CD4-positive, alpha-beta memory T cell (primary cell): ENCODE measurements at regions not wholly inside any gene's neighbourhood (a gene's known extent, or its start where the extent isn't known, plus 50 kb on each side); places are given as distances from the start of the nearest gene placed in this dataset.
"Not testable (repeated sequence)": the region's sequence is repeated elsewhere in the genome, so short reads cannot be mapped to it uniquely, and the experiment has no call there.

ENCODE experiments used
- CTCF ChIA-PET: fragments of 350-600 bp; sonication (Branson Sonifier 250); formaldehyde crosslinking; loops from one replicate; lab custom pipeline; 2021; ENCODE audit warnings: inconsistent platforms; ENCODE audit not compliant: partially characterized antibody; lab: Charles Lee
- POLR2A ChIA-PET: fragments of 350-600 bp; sonication (Branson Sonifier 250); formaldehyde crosslinking; loops from one replicate; lab custom pipeline; 2021; ENCODE audit not compliant: partially characterized antibody; lab: Charles Lee
- DNase-seq, 5 donors: peaks; one replicate each; pipeline versions ENCODE4 v3.0.0 to v3.0.0-alpha.2; 2020 to 2022; ENCODE audit warnings: mixed read lengths in 1 of 5
- H3K27ac ChIP-seq: one replicate; pipeline ENCODE4 v1.7.0; 2013; ENCODE audit warnings: low read depth, low read length
- H3K27me3 ChIP-seq: 2 replicates; pipeline ENCODE4 v1.7.0; 2013; ENCODE audit warnings: mild to moderate bottlenecking, low read length, moderate library complexity; ENCODE audit not compliant: insufficient read depth
- H3K36me3 ChIP-seq: 2 replicates; pipeline ENCODE4 v1.7.0; 2013; ENCODE audit warnings: mild to moderate bottlenecking, low read length, moderate library complexity; ENCODE audit not compliant: insufficient read depth
- H3K4me1 ChIP-seq: 2 replicates; pipeline ENCODE4 v1.7.0; 2013; ENCODE audit warnings: mild to moderate bottlenecking, low read length, moderate library complexity; ENCODE audit not compliant: insufficient read depth
- H3K4me3 ChIP-seq, 2 donors: one replicate each; pipeline ENCODE4 v1.7.0; 2013; ENCODE audit warnings: low read length in 2 of 2, mild to moderate bottlenecking in 1 of 2
- H3K9me3 ChIP-seq, 2 donors: one replicate each; pipeline ENCODE4 v1.7.0; 2013; ENCODE audit warnings: low read length in 2 of 2, control low read depth in 1 of 2; ENCODE audit not compliant: control insufficient read depth in 1 of 2
- H3K27ac Mint-ChIP-seq, 7 donors: one replicate each; pipeline ENCODE4 v1.8.0; 2020 to 2021; ENCODE audit warnings: mixed read lengths in 7 of 7, mild to moderate bottlenecking in 6 of 7, inconsistent platforms in 3 of 7, moderate library complexity in 3 of 7
- H3K27me3 Mint-ChIP-seq, 2 donors: one replicate each; pipeline ENCODE4 v1.8.0; 2020 to 2021; ENCODE audit warnings: mixed read lengths in 2 of 2
- H3K36me3 Mint-ChIP-seq, 2 donors: one replicate each; pipeline ENCODE4 v1.8.0; 2020 to 2021; ENCODE audit warnings: mixed read lengths in 2 of 2, inconsistent platforms in 1 of 2, mild to moderate bottlenecking in 1 of 2
- H3K4me1 Mint-ChIP-seq, 4 donors: one replicate each; pipeline ENCODE4 v1.8.0; 2020 to 2021; ENCODE audit warnings: mixed read lengths in 4 of 4, mild to moderate bottlenecking in 1 of 4
- H3K4me3 Mint-ChIP-seq, 8 donors: one replicate each; pipeline ENCODE4 v1.8.0; 2020 to 2021; ENCODE audit warnings: mixed read lengths in 8 of 8, mild to moderate bottlenecking in 7 of 8, moderate library complexity in 6 of 8, inconsistent platforms in 3 of 8
- H3K9me3 Mint-ChIP-seq, 8 donors: one replicate each; pipeline ENCODE4 v1.8.0; 2020 to 2021; ENCODE audit warnings: mixed read lengths in 8 of 8, mild to moderate bottlenecking in 5 of 8, inconsistent platforms in 3 of 8, moderate library complexity in 1 of 8
- intact Hi-C: fragments of 100-400 bp; cut with micrococcal nuclease; formaldehyde crosslinking; loops from one replicate; pipeline ENCODE4 v1.15.1; 2023

- Mint-ChIP-seq H3K36me3 (no peaks in the 10 kb centered on the region), H3K27ac (no peak overlapping the region), H3K9me3 (peaks cover 5 to 20% (median 8%) of the 10 kb centered on the region in 8 donors), H3K4me1 (no peaks in the 10 kb centered on the region), H3K27me3 (no peaks in the 10 kb centered on the region), H3K4me3 (no peak overlapping the region)
- Histone ChIP-seq H3K27me3 (no peaks in the 10 kb centered on the region), H3K27ac (no peak overlapping the region), H3K9me3 (no peaks in the 10 kb centered on the region), H3K36me3 (no peaks in the 10 kb centered on the region), H3K4me3 (no peak overlapping the region), H3K4me1 (no peaks in the 10 kb centered on the region)
- intact Hi-C loops, result no loop called here
- no peak for DNase-seq
- ChIA-PET CTCF (no interaction called here), POLR2A (no interaction called here)
Measured at GRCh38 chr14:83909507-83909906, 1620.4 kb upstream of the FLRT2 start.

GRCh38 chr14:83912032-83912642, 1617.8 kb upstream of the FLRT2 start:
- no peak overlapping the region for H3K27ac Mint-ChIP-seq
- H3K9me3 Mint-ChIP-seq, result peaks cover 5 to 24% (median 12%) of the 10 kb centered on the region in 8 donors
- H3K4me1 Mint-ChIP-seq, result no peaks in the 10 kb centered on the region
- no peaks in the 10 kb centered on the region for H3K4me1 ChIP-seq
- no peaks in the 10 kb centered on the region for H3K27me3 Mint-ChIP-seq
- no peak overlapping the region for H3K4me3 Mint-ChIP-seq
- H3K36me3 Mint-ChIP-seq, result no peaks in the 10 kb centered on the region
- intact Hi-C loops, result no loop called here
- POLR2A ChIA-PET, result no interaction called here
- no peak overlapping the region for H3K4me3 ChIP-seq
- no peaks in the 10 kb centered on the region for H3K9me3 ChIP-seq
- CTCF ChIA-PET, result no interaction called here
- H3K27me3 ChIP-seq, result no peaks in the 10 kb centered on the region
- DNase-seq, result no peak
- no peak overlapping the region for H3K27ac ChIP-seq
- no peaks in the 10 kb centered on the region for H3K36me3 ChIP-seq

DNA sequence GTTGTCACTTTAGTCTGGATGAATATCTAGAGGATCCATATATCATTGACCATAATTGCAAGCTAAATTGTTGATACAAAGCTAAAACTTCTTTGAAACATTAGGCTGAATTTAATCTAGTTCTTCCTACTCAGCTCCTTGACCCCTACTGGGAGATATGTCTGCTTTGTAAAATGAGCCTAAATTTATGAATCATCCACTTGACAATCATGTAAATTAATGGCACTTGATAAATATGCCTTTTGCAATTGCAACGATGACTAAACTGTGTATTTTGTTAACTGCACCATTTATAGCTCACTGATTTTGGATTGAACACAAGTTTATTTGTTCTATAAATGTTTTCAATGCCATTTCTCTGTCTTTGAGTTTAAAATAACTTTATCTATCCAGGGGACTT, 1616.5 kb upstream of the FLRT2 start:
- Mint-ChIP-seq H3K36me3 (no peaks in the 10 kb centered on the region), H3K27ac (no peak overlapping the region)

GRCh38 chr14:83918546-83918945, 1611.4 kb upstream of the FLRT2 start:
- Histone ChIP-seq H3K27me3 (no peaks in the 10 kb centered on the region), H3K4me3 (no peak overlapping the region), H3K27ac (no peak overlapping the region), H3K9me3 (no peaks in the 10 kb centered on the region), H3K4me1 (no peaks in the 10 kb centered on the region), H3K36me3 (no peaks in the 10 kb centered on the region)
- no peak for DNase-seq
- Mint-ChIP-seq H3K36me3 (no peaks in the 10 kb centered on the region), H3K27me3 (no peaks in the 10 kb centered on the region), H3K4me3 (no peak overlapping the region), H3K4me1 (no peaks in the 10 kb centered on the region), H3K27ac (no peak overlapping the region), H3K9me3 (peaks cover 1 to 19% (median 9%) of the 10 kb centered on the region in 8 donors)
- ChIA-PET CTCF (no interaction called here), POLR2A (no interaction called here)
- intact Hi-C loops, result no loop called here

More for the DNA sequence above, 1616.5 kb upstream of the FLRT2 start:
- CTCF ChIA-PET, result no interaction called here
- no peaks in the 10 kb centered on the region for H3K4me1 ChIP-seq
- DNase-seq, result no peak
- H3K9me3 Mint-ChIP-seq, result peaks cover 5 to 24% (median 10%) of the 10 kb centered on the region in 8 donors
- H3K4me3 ChIP-seq, result no peak overlapping the region
- no peak overlapping the region for H3K4me3 Mint-ChIP-seq
- H3K27me3 Mint-ChIP-seq, result no peaks in the 10 kb centered on the region
- H3K36me3 ChIP-seq, result no peaks in the 10 kb centered on the region
- H3K9me3 ChIP-seq, result no peaks in the 10 kb centered on the region
- H3K27me3 ChIP-seq, result no peaks in the 10 kb centered on the region
- no peak overlapping the region for H3K27ac ChIP-seq
- H3K4me1 Mint-ChIP-seq, result no peaks in the 10 kb centered on the region
- intact Hi-C loops, result no loop called here
- POLR2A ChIA-PET, result no interaction called here

DNA sequence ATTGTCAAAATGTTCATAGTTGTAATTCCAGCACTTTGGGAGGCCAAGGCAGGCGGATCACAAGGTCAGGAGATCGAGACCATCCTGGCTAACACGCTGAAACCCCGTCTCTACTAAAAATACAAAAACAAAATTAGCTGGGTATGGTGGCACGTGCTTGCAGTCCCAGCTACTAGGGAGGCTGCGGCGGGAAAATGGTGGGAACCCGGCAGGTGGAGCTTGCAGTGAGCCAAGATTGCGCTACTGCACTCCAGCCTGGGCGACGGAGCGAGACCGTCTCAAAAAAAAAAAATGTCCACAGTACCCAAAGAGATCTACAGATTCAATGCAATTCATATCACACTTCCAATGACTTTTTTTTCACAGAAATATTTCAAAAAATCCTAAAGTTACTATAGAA, 1610.3 kb upstream of the FLRT2 start:
- H3K27me3 Mint-ChIP-seq, intact Hi-C loops, POLR2A ChIA-PET: not testable (repeated sequence)

GRCh38 chr14:83923842-83924241, 1606.1 kb upstream of the FLRT2 start:
- CTCF ChIA-PET, result no interaction called here
- H3K27ac ChIP-seq, result no peak overlapping the region

More for the DNA sequence above, 1610.3 kb upstream of the FLRT2 start:
- H3K4me3 ChIP-seq, H3K27ac ChIP-seq, H3K27ac Mint-ChIP-seq, DNase-seq, H3K36me3 Mint-ChIP-seq, CTCF ChIA-PET, H3K27me3 ChIP-seq, H3K9me3 ChIP-seq, H3K4me1 Mint-ChIP-seq, H3K36me3 ChIP-seq, H3K4me3 Mint-ChIP-seq, H3K4me1 ChIP-seq: not testable (repeated sequence)
- peaks cover 1 to 16% (median 9%) of the 10 kb centered on the region in 8 donors for H3K9me3 Mint-ChIP-seq

DNA sequence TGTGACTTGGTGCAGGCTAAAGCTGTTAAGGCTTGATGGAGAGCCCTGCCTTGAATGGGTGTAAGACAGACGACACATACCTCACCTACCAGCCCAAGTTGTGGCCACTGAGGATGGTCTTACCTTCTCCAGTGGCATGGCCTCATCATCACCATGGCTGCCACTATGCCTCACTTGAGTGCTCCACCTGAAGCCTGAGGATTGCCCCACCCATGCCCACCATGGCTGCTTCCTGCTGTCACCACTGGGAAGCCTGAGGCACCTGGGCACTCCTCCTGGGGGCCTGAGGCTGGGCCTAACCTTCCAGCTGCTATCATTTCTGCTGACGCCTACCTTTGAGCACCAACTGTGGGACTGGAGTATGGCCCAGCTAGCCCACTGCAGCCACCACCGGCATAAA, 1605.7 kb upstream of the FLRT2 start:
- Mint-ChIP-seq H3K36me3 (no peaks in the 10 kb centered on the region), H3K4me3 (no peak overlapping the region), H3K27me3 (no peaks in the 10 kb centered on the region), H3K9me3 (peaks cover 3 to 39% (median 10%) of the 10 kb centered on the region in 8 donors), H3K27ac (no peak overlapping the region), H3K4me1 (no peaks in the 10 kb centered on the region)
- Histone ChIP-seq H3K27ac (no peak overlapping the region), H3K27me3 (no peaks in the 10 kb centered on the region), H3K9me3 (no peaks in the 10 kb centered on the region), H3K4me1 (no peaks in the 10 kb centered on the region), H3K36me3 (no peaks in the 10 kb centered on the region), H3K4me3 (no peak overlapping the region)
- CTCF ChIA-PET, result no interaction called here
- no peak for DNase-seq
- intact Hi-C loops, result no loop called here
- POLR2A ChIA-PET, result no interaction called here

More at GRCh38 chr14:83923842-83924241, 1606.1 kb upstream of the FLRT2 start:
- Mint-ChIP-seq H3K36me3 (no peaks in the 10 kb centered on the region), H3K4me3 (no peak overlapping the region), H3K27ac (no peak overlapping the region), H3K4me1 (no peaks in the 10 kb centered on the region), H3K27me3 (no peaks in the 10 kb centered on the region), H3K9me3 (peaks cover under 1 to 35% (median 7%) of the 10 kb centered on the region in 8 donors)
- no peak overlapping the region for H3K4me3 ChIP-seq
- POLR2A ChIA-PET, result no interaction called here
- intact Hi-C loops, result no loop called here
- DNase-seq, result no peak
- no peaks in the 10 kb centered on the region for H3K9me3 ChIP-seq
- H3K36me3 ChIP-seq, result no peaks in the 10 kb centered on the region
- H3K4me1 ChIP-seq, result no peaks in the 10 kb centered on the region
- no peaks in the 10 kb centered on the region for H3K27me3 ChIP-seq
